ENCODE measurements at regions not wholly inside any gene's neighbourhood (a gene's known extent, or its start where the extent isn't known, plus 50 kb on each side); places are given as distances from the start of the nearest gene placed in this dataset.

DNA sequence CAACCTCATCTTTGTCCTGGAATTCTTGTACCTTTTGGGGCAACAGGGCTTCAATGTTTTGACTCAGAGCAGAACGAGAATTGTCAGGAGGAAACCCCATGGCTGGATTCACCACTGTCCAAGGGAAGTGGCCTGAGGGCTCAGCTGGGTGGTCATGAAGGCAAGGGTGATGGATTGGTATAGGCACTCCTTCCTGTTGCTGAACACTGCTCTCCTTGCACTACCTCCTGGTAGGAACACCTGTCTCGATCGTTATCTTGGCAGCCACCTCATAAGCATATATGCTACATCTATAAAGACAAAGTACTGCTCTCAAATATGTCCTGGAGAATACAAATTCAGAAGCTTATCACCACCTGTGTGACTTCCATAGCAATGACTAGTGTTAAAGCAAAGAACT, 79.8 kb downstream of the CCNG2 start:
- TF ChIP-seq, protein P1, sequence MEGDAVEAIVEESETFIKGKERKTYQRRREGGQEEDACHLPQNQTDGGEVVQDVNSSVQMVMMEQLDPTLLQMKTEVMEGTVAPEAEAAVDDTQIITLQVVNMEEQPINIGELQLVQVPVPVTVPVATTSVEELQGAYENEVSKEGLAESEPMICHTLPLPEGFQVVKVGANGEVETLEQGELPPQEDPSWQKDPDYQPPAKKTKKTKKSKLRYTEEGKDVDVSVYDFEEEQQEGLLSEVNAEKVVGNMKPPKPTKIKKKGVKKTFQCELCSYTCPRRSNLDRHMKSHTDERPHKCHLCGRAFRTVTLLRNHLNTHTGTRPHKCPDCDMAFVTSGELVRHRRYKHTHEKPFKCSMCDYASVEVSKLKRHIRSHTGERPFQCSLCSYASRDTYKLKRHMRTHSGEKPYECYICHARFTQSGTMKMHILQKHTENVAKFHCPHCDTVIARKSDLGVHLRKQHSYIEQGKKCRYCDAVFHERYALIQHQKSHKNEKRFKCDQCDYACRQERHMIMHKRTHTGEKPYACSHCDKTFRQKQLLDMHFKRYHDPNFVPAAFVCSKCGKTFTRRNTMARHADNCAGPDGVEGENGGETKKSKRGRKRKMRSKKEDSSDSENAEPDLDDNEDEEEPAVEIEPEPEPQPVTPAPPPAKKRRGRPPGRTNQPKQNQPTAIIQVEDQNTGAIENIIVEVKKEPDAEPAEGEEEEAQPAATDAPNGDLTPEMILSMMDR (conservative IDR thresholded peaks at IDR 0.05; ENCODE audit: low read depth in 2 of 2): no peak
- TF ChIP-seq EZH2 (IDR thresholded peaks at IDR 0.05; ENCODE audit: low read depth, unreplicated experiment): no peak
- no peak for TF ChIP-seq POLR2AphosphoS5 (IDR thresholded peaks at IDR 0.05; ENCODE audit: low read depth)
- TF ChIP-seq CREB1 (CRISPR knock-in tag; IDR thresholded peaks at IDR 0.05; ENCODE audit: low read depth): no peak
- TF ChIP-seq, protein P2, sequence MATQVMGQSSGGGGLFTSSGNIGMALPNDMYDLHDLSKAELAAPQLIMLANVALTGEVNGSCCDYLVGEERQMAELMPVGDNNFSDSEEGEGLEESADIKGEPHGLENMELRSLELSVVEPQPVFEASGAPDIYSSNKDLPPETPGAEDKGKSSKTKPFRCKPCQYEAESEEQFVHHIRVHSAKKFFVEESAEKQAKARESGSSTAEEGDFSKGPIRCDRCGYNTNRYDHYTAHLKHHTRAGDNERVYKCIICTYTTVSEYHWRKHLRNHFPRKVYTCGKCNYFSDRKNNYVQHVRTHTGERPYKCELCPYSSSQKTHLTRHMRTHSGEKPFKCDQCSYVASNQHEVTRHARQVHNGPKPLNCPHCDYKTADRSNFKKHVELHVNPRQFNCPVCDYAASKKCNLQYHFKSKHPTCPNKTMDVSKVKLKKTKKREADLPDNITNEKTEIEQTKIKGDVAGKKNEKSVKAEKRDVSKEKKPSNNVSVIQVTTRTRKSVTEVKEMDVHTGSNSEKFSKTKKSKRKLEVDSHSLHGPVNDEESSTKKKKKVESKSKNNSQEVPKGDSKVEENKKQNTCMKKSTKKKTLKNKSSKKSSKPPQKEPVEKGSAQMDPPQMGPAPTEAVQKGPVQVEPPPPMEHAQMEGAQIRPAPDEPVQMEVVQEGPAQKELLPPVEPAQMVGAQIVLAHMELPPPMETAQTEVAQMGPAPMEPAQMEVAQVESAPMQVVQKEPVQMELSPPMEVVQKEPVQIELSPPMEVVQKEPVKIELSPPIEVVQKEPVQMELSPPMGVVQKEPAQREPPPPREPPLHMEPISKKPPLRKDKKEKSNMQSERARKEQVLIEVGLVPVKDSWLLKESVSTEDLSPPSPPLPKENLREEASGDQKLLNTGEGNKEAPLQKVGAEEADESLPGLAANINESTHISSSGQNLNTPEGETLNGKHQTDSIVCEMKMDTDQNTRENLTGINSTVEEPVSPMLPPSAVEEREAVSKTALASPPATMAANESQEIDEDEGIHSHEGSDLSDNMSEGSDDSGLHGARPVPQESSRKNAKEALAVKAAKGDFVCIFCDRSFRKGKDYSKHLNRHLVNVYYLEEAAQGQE (IDR thresholded peaks at IDR 0.05; ENCODE audit: unreplicated experiment): no peak
- TF ChIP-seq, protein P3, sequence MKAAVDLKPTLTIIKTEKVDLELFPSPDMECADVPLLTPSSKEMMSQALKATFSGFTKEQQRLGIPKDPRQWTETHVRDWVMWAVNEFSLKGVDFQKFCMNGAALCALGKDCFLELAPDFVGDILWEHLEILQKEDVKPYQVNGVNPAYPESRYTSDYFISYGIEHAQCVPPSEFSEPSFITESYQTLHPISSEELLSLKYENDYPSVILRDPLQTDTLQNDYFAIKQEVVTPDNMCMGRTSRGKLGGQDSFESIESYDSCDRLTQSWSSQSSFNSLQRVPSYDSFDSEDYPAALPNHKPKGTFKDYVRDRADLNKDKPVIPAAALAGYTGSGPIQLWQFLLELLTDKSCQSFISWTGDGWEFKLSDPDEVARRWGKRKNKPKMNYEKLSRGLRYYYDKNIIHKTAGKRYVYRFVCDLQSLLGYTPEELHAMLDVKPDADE (IDR thresholded peaks at IDR 0.05): no peak
- TF ChIP-seq ZNF114 (CRISPR knock-in tag; IDR thresholded peaks at IDR 0.05): no peak
